ENCODE measurements at regions not wholly inside any gene's neighbourhood (a gene's known extent, or its start where the extent isn't known, plus 50 kb on each side); places are given as distances from the start of the nearest gene placed in this dataset.

DNA sequence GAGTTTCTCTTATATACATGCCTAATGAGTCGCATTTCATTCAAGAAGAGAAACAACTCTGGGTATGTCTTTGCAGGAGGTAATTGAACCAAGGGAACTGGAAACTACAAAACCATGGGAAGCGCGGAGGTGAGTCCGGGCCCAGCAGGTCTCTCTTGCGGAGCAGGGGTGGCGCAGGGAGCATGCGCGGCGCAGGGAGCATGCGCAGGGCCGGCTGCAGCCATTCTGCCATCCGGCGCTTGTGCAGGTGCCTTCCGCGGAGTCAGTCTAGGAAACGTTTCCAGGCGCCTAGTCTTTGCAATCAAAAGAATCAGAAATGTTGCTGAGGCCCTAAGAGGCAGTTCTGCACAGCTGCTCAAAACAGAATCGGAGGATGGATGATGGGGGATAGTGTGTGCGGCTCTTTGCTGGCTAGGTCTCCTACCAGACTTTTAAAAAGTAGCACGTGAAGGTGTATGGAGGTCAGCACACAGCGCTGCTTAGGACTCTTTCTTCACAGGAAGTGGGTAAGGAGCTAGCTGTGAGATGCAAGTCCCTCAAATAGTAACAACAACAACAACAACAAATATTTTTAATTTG lies 433.8 kb upstream of the FAT1 start:
- no peak overlapping the region for H3K18ac ChIP-seq (ENCODE audit: insufficient read length, low read depth, low read length)
- H3K79me1 ChIP-seq (ENCODE audit: insufficient read depth, low read depth, low read length, poor library complexity, severe bottlenecking), result no peaks in the 10 kb centered on the region
- H3K79me2 ChIP-seq (ENCODE audit: insufficient read depth, low read length), result no peaks in the 10 kb centered on the region
- H3K27me3 ChIP-seq (ENCODE audit: insufficient read depth, low read length), result no peaks in the 10 kb centered on the region
- H3K56ac ChIP-seq (ENCODE audit: insufficient read length, low read depth, low read length), result no peak overlapping the region
- no peak overlapping the region for H2BK120ac ChIP-seq (ENCODE audit: low read depth, low read length, poor library complexity, severe bottlenecking)
- DNase-seq, result no peak
- Mint-ChIP-seq H3K9me3 (peaks cover 12 to 16% of the 10 kb centered on the region in 2 experiments), H3K27me3 (ENCODE audit: low read depth) (no peaks in the 10 kb centered on the region), H3K27ac (no peak overlapping the region), H3K36me3 (ENCODE audit: insufficient read depth in 1 of 3, low read depth in 3 of 3) (peaks cover 0 to 15% (median 5%) of the 10 kb centered on the region in 3 experiments; a peak in 3 of 7 replicates), H3K4me3 (no peak overlapping the region), H3K4me1 (no peaks in the 10 kb centered on the region)
- no peak overlapping the region for H2BK20ac ChIP-seq (ENCODE audit: low read depth, low read length, poor library complexity, severe bottlenecking)
- no peak overlapping the region for H2BK15ac ChIP-seq (ENCODE audit: low read depth, low read length)
- H4K91ac ChIP-seq (ENCODE audit: insufficient read length, low read depth, low read length), result no peak overlapping the region
- H3K9ac ChIP-seq (ENCODE audit: extremely low read depth, insufficient read length, low read length), result no peak overlapping the region
- H2AFZ ChIP-seq (ENCODE audit: low read length), result no peak overlapping the region
- H4K8ac ChIP-seq (replicated peaks; ENCODE audit: insufficient read length, low read depth, low read length), result no peak overlapping the region
- TF ChIP-seq, protein P1, sequence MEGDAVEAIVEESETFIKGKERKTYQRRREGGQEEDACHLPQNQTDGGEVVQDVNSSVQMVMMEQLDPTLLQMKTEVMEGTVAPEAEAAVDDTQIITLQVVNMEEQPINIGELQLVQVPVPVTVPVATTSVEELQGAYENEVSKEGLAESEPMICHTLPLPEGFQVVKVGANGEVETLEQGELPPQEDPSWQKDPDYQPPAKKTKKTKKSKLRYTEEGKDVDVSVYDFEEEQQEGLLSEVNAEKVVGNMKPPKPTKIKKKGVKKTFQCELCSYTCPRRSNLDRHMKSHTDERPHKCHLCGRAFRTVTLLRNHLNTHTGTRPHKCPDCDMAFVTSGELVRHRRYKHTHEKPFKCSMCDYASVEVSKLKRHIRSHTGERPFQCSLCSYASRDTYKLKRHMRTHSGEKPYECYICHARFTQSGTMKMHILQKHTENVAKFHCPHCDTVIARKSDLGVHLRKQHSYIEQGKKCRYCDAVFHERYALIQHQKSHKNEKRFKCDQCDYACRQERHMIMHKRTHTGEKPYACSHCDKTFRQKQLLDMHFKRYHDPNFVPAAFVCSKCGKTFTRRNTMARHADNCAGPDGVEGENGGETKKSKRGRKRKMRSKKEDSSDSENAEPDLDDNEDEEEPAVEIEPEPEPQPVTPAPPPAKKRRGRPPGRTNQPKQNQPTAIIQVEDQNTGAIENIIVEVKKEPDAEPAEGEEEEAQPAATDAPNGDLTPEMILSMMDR (conservative IDR thresholded peaks at IDR 0.05), result no peak
- H3K27ac ChIP-seq (ENCODE audit: insufficient read length, low read depth, low read length), result no peak overlapping the region
- H2BK5ac ChIP-seq (ENCODE audit: insufficient read length, low read length), result no peak overlapping the region
- H3K23ac ChIP-seq (ENCODE audit: insufficient read length, low read depth, low read length), result no peak overlapping the region
- no peak overlapping the region for H4K5ac ChIP-seq (ENCODE audit: insufficient read length, low read depth, low read length)
- H2AK5ac ChIP-seq (ENCODE audit: insufficient read length, low read length), result no peak overlapping the region
- no peak overlapping the region for H3K4me2 ChIP-seq (ENCODE audit: insufficient read depth, insufficient read length, low read length)
- no peak overlapping the region for H3K14ac ChIP-seq (ENCODE audit: insufficient read depth, low read length)
- no peaks in the 10 kb centered on the region for H3K4me1 ChIP-seq (ENCODE audit: insufficient read depth, low read length)
- H3T11ph ChIP-seq (ENCODE audit: low read length), result no peak overlapping the region
- H3K23me2 ChIP-seq (ENCODE audit: insufficient read length, low read depth, low read length, poor library complexity, severe bottlenecking), result no peaks in the 10 kb centered on the region
- no peak overlapping the region for H3K4ac ChIP-seq (ENCODE audit: low read depth, low read length)
- no peak overlapping the region for H2BK12ac ChIP-seq (ENCODE audit: insufficient read length, low read depth, low read length)
- no peaks in the 10 kb centered on the region for H4K20me1 ChIP-seq (ENCODE audit: control insufficient read depth, insufficient read depth, insufficient read length)
- H3K9me3 ChIP-seq (ENCODE audit: control insufficient read depth, low read depth, low read length), result no peaks in the 10 kb centered on the region
- no CpG with 5 or more reads among the region's 21 CpGs for WGBS (ENCODE audit: extremely low coverage, insufficient read length, low lambda C conversion rate)
